ENCODE measurements at regions not wholly inside any gene's neighbourhood (a gene's known extent, or its start where the extent isn't known, plus 50 kb on each side); places are given as distances from the start of the nearest gene placed in this dataset.

GRCh38 chr7:37577901-37578300 lies 105.7 kb upstream of the GPR141 start:
- no peaks in the 10 kb centered on the region for H3K4me1 Mint-ChIP-seq
- WGBS (ENCODE audit: insufficient coverage): 71% methylated on average over 3 of the region's 4 CpGs
- no peak overlapping the region for H3K4me3 Mint-ChIP-seq
- no peak for DNase-seq
- Histone ChIP-seq H3K4me2 (replicated peaks; ENCODE audit: low read depth, low read length, poor library complexity, severe bottlenecking) (no peak overlapping the region), H3K79me2 (ENCODE audit: control insufficient read depth, insufficient read depth, low read length) (no peaks in the 10 kb centered on the region), H2AFZ (ENCODE audit: insufficient read depth, low read depth, low read length, poor library complexity, severe bottlenecking) (no peak overlapping the region), H3K36me3 (replicated peaks in 1 of 2; ENCODE audit: control extremely low read depth in 1 of 2, control insufficient read depth in 1 of 2, extremely low read depth in 1 of 2, insufficient read depth in 2 of 2, low read length in 1 of 2) (no peaks in the 10 kb centered on the region), H3K9ac (ENCODE audit: low read length) (no peak overlapping the region), H3K4me1 (ENCODE audit: control insufficient read depth in 2 of 2, insufficient read depth in 2 of 2, low read length in 2 of 2) (no peaks in the 10 kb centered on the region), H4K20me1 (ENCODE audit: control insufficient read depth, insufficient read depth, low read length, poor library complexity, severe bottlenecking) (no peaks in the 10 kb centered on the region), H3K27ac (ENCODE audit: low read length in 2 of 2) (no peak overlapping the region), H3K4me3 (ENCODE audit: control extremely low read depth in 1 of 5, extremely low read depth in 1 of 5, insufficient read depth in 1 of 5, low read depth in 2 of 5, low read length in 4 of 5) (no peak overlapping the region), H3K27me3 (replicated peaks in 1 of 4; ENCODE audit: control extremely low read depth in 1 of 4, control insufficient read depth in 3 of 4, insufficient read depth in 4 of 4, low read length in 3 of 4) (peaks cover 0 to 3% (median 0%) of the 10 kb centered on the region in 4 experiments), H3K9me3 (ENCODE audit: control extremely low read depth in 1 of 3, control insufficient read depth in 2 of 3, insufficient read depth in 1 of 3, low read length in 2 of 3) (no peaks in the 10 kb centered on the region)
- ChIA-PET POLR2A (no interaction called here), CTCF (no interaction called here)
- no peak for ATAC-seq (ENCODE audit: low read depth)
- TF ChIP-seq CTCF (IDR thresholded peaks at IDR 0.05): no peak
- no peak for TF ChIP-seq EZH2 (IDR thresholded peaks at IDR 0.05; ENCODE audit: borderline replicate concordance, insufficient read depth, low read depth, low read length, poor library complexity, severe bottlenecking)
- intact Hi-C loops (cut with micrococcal nuclease): no loop called here
- H3K27ac Mint-ChIP-seq: no peak overlapping the region
- peaks cover 11% of the 10 kb centered on the region for H3K27me3 Mint-ChIP-seq
- H3K9me3 Mint-ChIP-seq (ENCODE audit: insufficient read depth): no peaks in the 10 kb centered on the region

- no peaks in the 10 kb centered on the region for H3K4me1 ChIP-seq (ENCODE audit: control insufficient read depth in 2 of 2, insufficient read depth in 2 of 2, low read length in 2 of 2)
- ChIA-PET CTCF (no interaction called here), POLR2A (no interaction called here)
- DNase-seq (no peak), ATAC-seq (ENCODE audit: low read depth) (no peak)
- H3K27me3 ChIP-seq (replicated peaks in 1 of 4; ENCODE audit: control extremely low read depth in 1 of 4, control insufficient read depth in 3 of 4, insufficient read depth in 4 of 4, low read length in 3 of 4): peaks cover 0 to 3% (median 0%) of the 10 kb centered on the region in 4 experiments
- no CpG with 5 or more reads among the region's 1 CpG for WGBS (ENCODE audit: insufficient coverage)
- no peaks in the 10 kb centered on the region for H3K79me2 ChIP-seq (ENCODE audit: control insufficient read depth, insufficient read depth, low read length)
- no peaks in the 10 kb centered on the region for H3K36me3 ChIP-seq (replicated peaks in 1 of 2; ENCODE audit: control extremely low read depth in 1 of 2, control insufficient read depth in 1 of 2, extremely low read depth in 1 of 2, insufficient read depth in 2 of 2, low read length in 1 of 2)
- H3K4me2 ChIP-seq (replicated peaks; ENCODE audit: low read depth, low read length, poor library complexity, severe bottlenecking): no peak overlapping the region
- no peak overlapping the region for H2AFZ ChIP-seq (ENCODE audit: insufficient read depth, low read depth, low read length, poor library complexity, severe bottlenecking)
- TF ChIP-seq EZH2 (IDR thresholded peaks at IDR 0.05; ENCODE audit: borderline replicate concordance, insufficient read depth, low read depth, low read length, poor library complexity, severe bottlenecking) (no peak), CTCF (IDR thresholded peaks at IDR 0.05) (no peak)
- H3K9ac ChIP-seq (ENCODE audit: low read length): no peak overlapping the region
- no peaks in the 10 kb centered on the region for H4K20me1 ChIP-seq (ENCODE audit: control insufficient read depth, insufficient read depth, low read length, poor library complexity, severe bottlenecking)
- no peaks in the 10 kb centered on the region for H3K4me1 Mint-ChIP-seq
- peaks cover 9% of the 10 kb centered on the region for H3K27me3 Mint-ChIP-seq
- no peak overlapping the region for H3K4me3 ChIP-seq (ENCODE audit: control extremely low read depth in 1 of 5, extremely low read depth in 1 of 5, insufficient read depth in 1 of 5, low read depth in 2 of 5, low read length in 4 of 5)
- no peak overlapping the region for H3K27ac Mint-ChIP-seq
- intact Hi-C loops (cut with micrococcal nuclease): no loop called here
- H3K4me3 Mint-ChIP-seq: no peak overlapping the region
- H3K9me3 ChIP-seq (ENCODE audit: control extremely low read depth in 1 of 3, control insufficient read depth in 2 of 3, insufficient read depth in 1 of 3, low read length in 2 of 3): no peaks in the 10 kb centered on the region
- H3K27ac ChIP-seq (ENCODE audit: low read length in 2 of 2): no peak overlapping the region
- H3K9me3 Mint-ChIP-seq (ENCODE audit: insufficient read depth): no peaks in the 10 kb centered on the region
Measured at GRCh38 chr7:37578350-37578749, 105.2 kb upstream of the GPR141 start.
